Activated CD4-positive, alpha-beta T cell treated with anti-CD3 and anti-CD28 coated beads for 48 hours (primary cell): ENCODE measurements at regions not wholly inside any gene's neighbourhood (a gene's known extent, or its start where the extent isn't known, plus 50 kb on each side); places are given as distances from the start of the nearest gene placed in this dataset.
A peak's percentile ranks its signal among the peaks of the same experiment; 100 is the strongest.

Source experiments
- DNase-seq: peaks from one replicate; pipeline ENCODE4 v3.0.0-alpha.2; 2020

- DNase-seq, result no peak
These were observed 316.1 kb upstream of the TPM1 start for GRCh38 chr15:62726461-62726860.

- no peak for DNase-seq
These were observed 315.0 kb upstream of the TPM1 start for GRCh38 chr15:62727501-62727900.

GRCh38 chr15:62730825-62731224, 311.7 kb upstream of the TPM1 start:
- no peak for DNase-seq

- no peak for DNase-seq
These were observed 310.5 kb upstream of the TPM1 start for GRCh38 chr15:62732078-62732477.

- DNase-seq, result no peak
These were observed 307.8 kb upstream of the TPM1 start for GRCh38 chr15:62734706-62735105.

- no peak for DNase-seq
These were observed 305.8 kb upstream of the TPM1 start for GRCh38 chr15:62736756-62737155.

GRCh38 chr15:62737551-62737950, 305.0 kb upstream of the TPM1 start:
- DNase-seq, result no peak

- DNase-seq, result no peak
These were observed 303.5 kb upstream of the TPM1 start for GRCh38 chr15:62739082-62739481.

GRCh38 chr15:62739507-62739906, 303.0 kb upstream of the TPM1 start:
- no peak for DNase-seq

- DNase-seq, result no peak
These were observed 302.2 kb upstream of the TPM1 start for GRCh38 chr15:62740141-62741004.

GRCh38 chr15:62741106-62741505, 301.4 kb upstream of the TPM1 start:
- no peak for DNase-seq

GRCh38 chr15:62742409-62743171, 300.0 kb upstream of the TPM1 start:
- peak; percentile 51 for DNase-seq

GRCh38 chr15:62745621-62746225, 296.8 kb upstream of the TPM1 start:
- no peak for DNase-seq

- DNase-seq, result no peak
These were observed 294.4 kb upstream of the TPM1 start for GRCh38 chr15:62748196-62748595.

GRCh38 chr15:62749036-62749815, 293.3 kb upstream of the TPM1 start:
- DNase-seq, result no peak

GRCh38 chr15:62750471-62750870, 292.1 kb upstream of the TPM1 start:
- no peak for DNase-seq

GRCh38 chr15:62752657-62753517, 289.7 kb upstream of the TPM1 start:
- DNase-seq, result no peak

- no peak for DNase-seq
These were observed 288.9 kb upstream of the TPM1 start for GRCh38 chr15:62753518-62754221.

- no peak for DNase-seq
These were observed 286.1 kb upstream of the TPM1 start for GRCh38 chr15:62756326-62756994.

GRCh38 chr15:62756995-62757360, 285.6 kb upstream of the TPM1 start:
- DNase-seq, result no peak

GRCh38 chr15:62757535-62757934, 285.0 kb upstream of the TPM1 start:
- no peak for DNase-seq
